ENCODE measurements at regions not wholly inside any gene's neighbourhood (a gene's known extent, or its start where the extent isn't known, plus 50 kb on each side); places are given as distances from the start of the nearest gene placed in this dataset.

DNA sequence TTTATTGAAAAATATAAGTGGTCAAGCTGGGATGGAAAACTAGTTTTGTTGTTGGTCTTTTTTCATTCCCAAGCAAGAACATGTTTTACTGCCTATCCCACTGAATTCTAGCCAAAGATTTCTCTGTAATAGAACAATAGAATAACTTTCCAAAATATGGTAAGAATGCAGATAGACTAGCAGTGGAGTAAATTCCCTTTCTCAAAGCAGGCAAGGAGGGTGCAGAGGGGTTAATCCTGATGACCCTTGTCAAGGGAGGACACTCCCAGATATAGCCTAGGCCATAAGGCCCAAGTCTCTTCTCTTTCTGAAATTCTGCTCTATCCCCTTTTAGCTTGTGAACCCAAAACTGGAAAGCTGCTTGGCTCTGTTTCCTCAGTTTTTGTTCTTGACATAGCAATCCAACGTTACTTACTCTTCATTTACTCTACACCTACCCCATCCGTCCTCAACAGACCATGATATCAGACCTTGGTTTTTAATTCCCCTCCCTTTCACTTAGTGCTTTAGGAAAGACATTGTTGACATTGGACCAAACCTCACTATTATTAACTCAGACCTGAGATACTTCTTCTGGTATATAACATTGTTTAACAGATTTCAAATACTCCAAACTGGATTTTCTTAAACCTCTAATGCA is 453.6 kb upstream of the THBS1 start:
- no peak for TF ChIP-seq CTCF (IDR thresholded peaks at IDR 0.05)
- no peak for DNase-seq
- Histone ChIP-seq H3K27me3 (no peaks in the 10 kb centered on the region), H3K4me3 (no peak overlapping the region), H3K36me3 (no peaks in the 10 kb centered on the region), H3K27ac (no peak overlapping the region), H3K9me3 (no peaks in the 10 kb centered on the region), H3K4me1 (peaks cover 0 to 39% (median 13%) of the 10 kb centered on the region in 4 donors)
- intact Hi-C loops (cut with DNase I; ENCODE audit: low total_unique reads), result loop anchor here (5.0 kb wide), 1 partner anchor 455 kb away; the partner anchor contains the start of gene THBS1

DNA sequence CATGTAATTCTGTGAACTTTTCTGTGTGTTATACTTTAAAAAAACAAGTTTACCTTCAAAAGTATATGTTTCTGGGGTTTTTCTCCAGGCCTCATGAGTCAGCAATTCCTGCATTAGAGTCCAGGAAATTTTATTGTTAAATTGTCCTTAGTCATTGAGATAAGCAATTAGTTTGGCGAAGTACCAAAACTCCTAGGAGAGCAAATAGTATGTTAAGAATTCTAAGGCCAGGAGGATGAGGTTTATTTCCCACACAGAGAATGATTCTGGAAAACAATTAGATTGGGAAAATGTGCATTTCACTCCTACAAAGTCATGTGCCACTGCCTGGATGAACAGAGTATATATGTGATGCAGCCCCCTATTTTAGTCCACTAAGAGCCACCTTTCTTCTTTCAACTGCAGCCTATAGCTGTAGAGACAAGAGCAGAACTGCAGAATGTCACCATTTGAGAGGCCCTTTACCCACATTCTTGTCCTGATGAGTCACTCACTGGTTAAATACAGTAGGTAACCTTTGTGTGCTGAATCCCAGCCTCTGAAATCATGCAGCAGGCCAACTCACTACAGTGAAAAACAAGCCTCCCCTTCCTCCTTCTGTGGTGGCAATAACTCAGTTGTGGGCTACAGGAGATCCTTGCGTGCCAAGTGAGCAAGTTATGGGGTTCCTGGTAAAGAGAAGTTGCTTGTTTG is 452.8 kb upstream of the THBS1 start:
- Histone ChIP-seq H3K9me3 (no peaks in the 10 kb centered on the region), H3K4me3 (no peak overlapping the region), H3K4me1 (peaks cover 0 to 47% (median 13%) of the 10 kb centered on the region in 4 donors), H3K27me3 (no peaks in the 10 kb centered on the region), H3K36me3 (no peaks in the 10 kb centered on the region), H3K27ac (no peak overlapping the region)
- TF ChIP-seq CTCF (IDR thresholded peaks at IDR 0.05), result no peak
- intact Hi-C loops (cut with DNase I; ENCODE audit: low total_unique reads), result loop anchor here (5.0 kb wide), 1 partner anchor 454 kb away; the partner anchor contains the start of gene THBS1
- no peak for DNase-seq

DNA sequence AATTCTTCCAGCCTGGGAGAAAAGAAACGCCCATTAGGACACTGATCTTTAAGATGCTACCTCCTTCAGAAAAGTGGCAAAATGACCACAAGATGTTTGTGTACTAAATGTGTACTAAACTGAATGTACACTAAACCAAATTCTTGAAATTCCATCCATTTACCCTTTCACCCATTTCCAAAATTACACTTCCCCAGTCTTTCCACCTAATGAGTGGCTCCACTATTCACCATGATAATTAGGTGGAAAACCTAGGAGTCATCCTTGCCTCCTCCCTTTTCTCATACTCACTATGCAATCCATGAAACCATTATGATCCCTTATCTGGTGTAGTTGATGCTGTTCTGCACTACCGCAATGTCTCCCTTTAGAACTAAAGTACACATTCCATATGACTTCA is 452.1 kb upstream of the THBS1 start:
- no peak for DNase-seq
- no peak for TF ChIP-seq CTCF (IDR thresholded peaks at IDR 0.05)
- H3K4me3 ChIP-seq, result no peak overlapping the region
- H3K27me3 ChIP-seq, result no peaks in the 10 kb centered on the region
- H3K27ac ChIP-seq, result no peak overlapping the region
- intact Hi-C loops (cut with DNase I; ENCODE audit: low total_unique reads), result loop anchor here (5.0 kb wide), 1 partner anchor 454 kb away; the partner anchor contains the start of gene THBS1
- H3K9me3 ChIP-seq, result no peaks in the 10 kb centered on the region
- H3K4me1 ChIP-seq, result peaks cover 0 to 53% (median 13%) of the 10 kb centered on the region in 4 donors
- no peaks in the 10 kb centered on the region for H3K36me3 ChIP-seq

GRCh38 chr15:39130556-39131379 is 450.1 kb upstream of the THBS1 start:
- intact Hi-C loops (cut with DNase I; ENCODE audit: low total_unique reads), result no loop called here
- no peak for TF ChIP-seq CTCF (IDR thresholded peaks at IDR 0.05)
- Histone ChIP-seq H3K27ac (no peak overlapping the region), H3K27me3 (no peaks in the 10 kb centered on the region), H3K36me3 (no peaks in the 10 kb centered on the region), H3K4me1 (peaks cover 0 to 40% (median 13%) of the 10 kb centered on the region in 4 donors), H3K4me3 (no peak overlapping the region), H3K9me3 (no peaks in the 10 kb centered on the region)
- DNase-seq, result no peak

- Histone ChIP-seq H3K9me3 (no peaks in the 10 kb centered on the region), H3K27ac (no peak overlapping the region), H3K36me3 (no peaks in the 10 kb centered on the region), H3K4me3 (no peak overlapping the region), H3K27me3 (no peaks in the 10 kb centered on the region), H3K4me1 (peaks cover 0 to 40% (median 12%) of the 10 kb centered on the region in 4 donors)
- DNase-seq, result no peak
- intact Hi-C loops (cut with DNase I; ENCODE audit: low total_unique reads), result no loop called here
- no peak for TF ChIP-seq CTCF (IDR thresholded peaks at IDR 0.05)
Observed at GRCh38 chr15:39131609-39132008, 449.3 kb upstream of the THBS1 start.
